Ascending aorta (tissue), 2 donors: ENCODE measurements at regions not wholly inside any gene's neighbourhood (a gene's known extent, or its start where the extent isn't known, plus 50 kb on each side); places are given as distances from the start of the nearest gene placed in this dataset.

Source experiments
- DNase-seq, 2 donors: peaks; one replicate each; pipeline ENCODE4 v3.0.0-alpha.2; 2019; ENCODE audit warnings: low spot score in 2 of 2
- H3K27ac ChIP-seq, 2 donors: fragments of 200-600 bp; sonication (generic); one replicate each; pipeline ENCODE4 v1.5.1; 2016 to 2017; ENCODE audit warnings: mild to moderate bottlenecking in 1 of 2
- H3K27me3 ChIP-seq: fragments of 200-600 bp; sonication (generic); one replicate; pipeline ENCODE4 v1.5.1; 2017
- H3K36me3 ChIP-seq, 2 donors: fragments of 200-600 bp; sonication (generic); one replicate each; pipeline ENCODE4 v1.5.1; 2016
- H3K4me1 ChIP-seq, 2 donors: fragments of 200-600 bp; sonication (generic); one replicate each; pipeline ENCODE4 v1.5.1; 2016 to 2017; ENCODE audit warnings: mild to moderate bottlenecking in 1 of 2
- H3K4me3 ChIP-seq, 2 donors: fragments of 200-600 bp; sonication (generic); one replicate each; pipeline ENCODE4 v1.5.1; 2016 to 2017; ENCODE audit warnings: mild to moderate bottlenecking in 1 of 2
- H3K9me3 ChIP-seq, 2 donors: fragments of 200-600 bp; sonication (generic); one replicate each; pipeline ENCODE4 v1.5.1; 2016
- intact Hi-C: fragments of 100-400 bp; cut with DNase I; formaldehyde crosslinking; loops from one replicate; pipeline ENCODE4 v1.15.1; 2023
- TF ChIP-seq, protein P1 (sequence below), 3 experiments: fragments of 200-600 bp in 2 of 3; fragments of 450-650 bp in 1 of 3; sonication (generic) in 2 of 3; IDR thresholded peaks; one replicate each; pipeline ENCODE4 v1.5.1; 2016 to 2019; ENCODE audit warnings: antibody characterized with exemption in 3 of 3, mild to moderate bottlenecking in 1 of 3, moderate library complexity in 1 of 3

DNA sequence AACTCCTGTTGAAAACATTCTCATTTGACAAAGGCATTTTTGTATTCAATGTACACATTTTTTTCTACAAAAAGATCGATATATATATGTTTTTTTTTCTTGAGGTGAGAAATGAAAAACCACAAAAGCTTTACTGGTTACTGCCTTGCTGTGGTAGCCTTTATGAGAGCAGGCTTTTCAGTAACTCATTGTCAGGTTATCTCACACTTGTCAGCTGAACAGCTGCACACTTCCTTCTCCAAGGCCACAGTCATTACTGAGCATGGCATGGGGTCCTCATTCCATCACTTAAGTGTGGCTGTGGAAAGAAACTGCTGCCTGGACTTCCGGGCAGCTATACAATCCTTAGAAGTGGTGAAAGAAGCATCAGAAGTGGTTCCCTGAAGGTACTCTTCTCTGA is 169.3 kb upstream of the ZP4 start:
- Histone ChIP-seq H3K4me1 (no peaks in the 10 kb centered on the region), H3K36me3 (no peaks in the 10 kb centered on the region), H3K27me3 (no peaks in the 10 kb centered on the region), H3K9me3 (no peaks in the 10 kb centered on the region), H3K4me3 (no peak overlapping the region), H3K27ac (no peak overlapping the region)
- TF ChIP-seq, protein P1, sequence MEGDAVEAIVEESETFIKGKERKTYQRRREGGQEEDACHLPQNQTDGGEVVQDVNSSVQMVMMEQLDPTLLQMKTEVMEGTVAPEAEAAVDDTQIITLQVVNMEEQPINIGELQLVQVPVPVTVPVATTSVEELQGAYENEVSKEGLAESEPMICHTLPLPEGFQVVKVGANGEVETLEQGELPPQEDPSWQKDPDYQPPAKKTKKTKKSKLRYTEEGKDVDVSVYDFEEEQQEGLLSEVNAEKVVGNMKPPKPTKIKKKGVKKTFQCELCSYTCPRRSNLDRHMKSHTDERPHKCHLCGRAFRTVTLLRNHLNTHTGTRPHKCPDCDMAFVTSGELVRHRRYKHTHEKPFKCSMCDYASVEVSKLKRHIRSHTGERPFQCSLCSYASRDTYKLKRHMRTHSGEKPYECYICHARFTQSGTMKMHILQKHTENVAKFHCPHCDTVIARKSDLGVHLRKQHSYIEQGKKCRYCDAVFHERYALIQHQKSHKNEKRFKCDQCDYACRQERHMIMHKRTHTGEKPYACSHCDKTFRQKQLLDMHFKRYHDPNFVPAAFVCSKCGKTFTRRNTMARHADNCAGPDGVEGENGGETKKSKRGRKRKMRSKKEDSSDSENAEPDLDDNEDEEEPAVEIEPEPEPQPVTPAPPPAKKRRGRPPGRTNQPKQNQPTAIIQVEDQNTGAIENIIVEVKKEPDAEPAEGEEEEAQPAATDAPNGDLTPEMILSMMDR (IDR thresholded peaks at IDR 0.05): no peak
- DNase-seq: no peak
- intact Hi-C loops: no loop called here

DNA sequence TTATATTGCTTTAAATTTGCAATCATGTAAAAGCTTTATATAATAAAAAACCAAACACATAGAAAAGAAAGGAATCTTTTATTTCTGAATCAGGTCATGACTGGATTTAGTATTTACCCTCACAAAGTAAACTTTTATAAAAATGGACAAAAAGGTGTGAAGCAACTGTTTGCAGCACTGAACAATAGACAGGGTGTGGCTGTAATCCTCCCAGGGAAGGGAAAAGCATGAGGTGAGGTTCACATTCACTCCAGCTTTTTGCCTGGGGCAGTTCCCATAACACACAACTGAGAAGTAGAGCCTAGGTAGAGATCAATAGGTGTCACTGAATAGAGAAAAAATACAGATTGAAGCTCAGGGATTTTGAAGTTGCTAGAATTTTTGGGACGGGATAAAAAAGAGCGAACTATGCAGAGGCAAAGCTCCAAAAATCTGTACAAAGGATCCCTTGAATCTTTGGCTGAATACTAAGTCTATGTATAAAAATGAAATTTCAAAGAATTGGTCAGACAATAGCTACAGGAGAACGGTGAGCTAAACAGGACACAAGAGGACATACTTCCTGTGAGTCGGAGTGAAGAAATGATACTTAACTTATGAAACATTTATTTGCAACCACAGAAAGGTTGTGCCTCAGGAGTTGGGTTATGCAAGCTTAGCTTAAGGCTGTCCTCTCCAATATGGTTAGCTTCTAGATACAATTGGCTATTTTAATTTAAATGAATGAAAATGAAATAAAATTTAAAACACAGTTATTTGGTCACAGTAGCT is 162.0 kb upstream of the ZP4 start:
- intact Hi-C loops: no loop called here
- TF ChIP-seq, protein P1 (IDR thresholded peaks at IDR 0.05): no peak
- no peak overlapping the region for H3K27ac ChIP-seq
- no peaks in the 10 kb centered on the region for H3K4me1 ChIP-seq
- no peaks in the 10 kb centered on the region for H3K27me3 ChIP-seq
- DNase-seq: no peak
- no peaks in the 10 kb centered on the region for H3K36me3 ChIP-seq
- H3K9me3 ChIP-seq: no peaks in the 10 kb centered on the region
- no peak overlapping the region for H3K4me3 ChIP-seq

DNA sequence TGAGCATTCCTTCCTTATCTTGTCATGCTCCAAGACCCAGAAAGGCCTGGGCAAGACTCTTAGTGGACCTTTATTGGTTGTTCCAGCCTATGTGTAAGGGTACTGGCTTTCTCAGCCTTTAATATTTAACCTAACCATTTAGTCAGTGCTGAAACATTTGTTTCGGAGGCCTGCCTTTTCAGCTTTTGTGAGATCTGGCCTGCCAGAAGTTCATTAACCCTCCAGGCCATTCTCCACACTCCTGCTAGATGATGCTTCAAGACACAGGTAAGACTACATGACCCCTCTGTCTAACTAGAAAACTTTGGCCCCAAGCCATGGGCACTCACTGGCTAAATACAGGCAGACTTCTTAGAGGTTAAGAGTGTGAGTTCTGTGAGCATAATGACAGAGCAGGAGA is 138.4 kb upstream of the ZP4 start:
- Histone ChIP-seq H3K36me3 (no peaks in the 10 kb centered on the region), H3K4me1 (no peaks in the 10 kb centered on the region), H3K9me3 (no peaks in the 10 kb centered on the region), H3K27me3 (no peaks in the 10 kb centered on the region), H3K27ac (no peak overlapping the region), H3K4me3 (no peak overlapping the region)
- TF ChIP-seq, protein P1 (IDR thresholded peaks at IDR 0.05): no peak
- no peak for DNase-seq
- intact Hi-C loops: no loop called here

DNA sequence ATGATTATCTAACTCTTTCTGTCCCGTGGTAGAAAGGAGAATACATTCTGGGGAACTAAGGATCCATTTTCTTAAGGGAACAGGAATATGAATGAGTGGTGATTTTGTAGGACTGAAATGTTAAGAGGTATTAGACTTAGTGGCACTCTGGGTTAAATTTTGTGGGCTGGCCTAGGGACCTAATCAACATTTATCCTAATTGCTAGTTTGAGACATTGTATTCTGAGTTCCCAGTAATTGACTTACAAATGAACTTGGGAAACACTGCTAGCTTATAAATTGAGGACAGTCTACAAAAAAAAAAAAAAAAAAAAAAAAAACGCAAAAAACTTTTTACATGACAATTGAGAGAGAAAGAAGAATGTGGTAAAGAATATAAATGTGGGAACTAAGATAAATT is 136.6 kb upstream of the ZP4 start:
- no peaks in the 10 kb centered on the region for H3K4me1 ChIP-seq
- intact Hi-C loops: no loop called here
- H3K9me3 ChIP-seq: peaks cover 0 to 2% of the 10 kb centered on the region in 2 donors
- DNase-seq: no peak
- no peak overlapping the region for H3K4me3 ChIP-seq
- no peaks in the 10 kb centered on the region for H3K36me3 ChIP-seq
- no peak overlapping the region for H3K27ac ChIP-seq
- H3K27me3 ChIP-seq: no peaks in the 10 kb centered on the region
- TF ChIP-seq, protein P1 (IDR thresholded peaks at IDR 0.05): no peak

DNA sequence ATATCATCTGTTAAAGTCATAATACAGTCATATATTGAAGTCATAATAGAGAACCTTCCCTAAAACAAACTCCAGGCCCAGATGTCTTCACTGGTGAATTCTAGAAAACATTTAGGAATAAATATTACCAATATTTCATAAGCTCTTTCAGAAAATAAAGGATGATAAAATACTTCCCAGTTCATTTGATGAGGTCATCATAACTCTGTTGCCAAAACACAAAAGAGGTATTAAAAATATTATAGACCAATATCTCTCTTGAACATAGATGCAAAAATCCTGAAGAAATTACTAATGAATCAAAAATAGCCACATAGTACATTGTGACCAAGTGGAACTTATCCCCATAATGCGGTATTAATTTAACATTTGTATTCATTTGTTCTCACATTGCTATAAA is 132.4 kb upstream of the ZP4 start:
- no peak for DNase-seq
- Histone ChIP-seq H3K4me1 (no peaks in the 10 kb centered on the region), H3K36me3 (no peaks in the 10 kb centered on the region), H3K9me3 (peaks cover 0 to 2% of the 10 kb centered on the region in 2 donors), H3K4me3 (no peak overlapping the region), H3K27me3 (no peaks in the 10 kb centered on the region), H3K27ac (no peak overlapping the region)
- TF ChIP-seq, protein P1 (IDR thresholded peaks at IDR 0.05): no peak
- intact Hi-C loops: no loop called here
